MM.1S (cell line): ENCODE measurements at regions not wholly inside any gene's neighbourhood (a gene's known extent, or its start where the extent isn't known, plus 50 kb on each side); places are given as distances from the start of the nearest gene placed in this dataset.

Experiments
- DNase-seq: peaks from one replicate; pipeline ENCODE4 v3.0.0-alpha.2; 2015
- H2AFZ ChIP-seq: fragments of 300-600 bp; sonication (generic); 2 replicates; pipeline ENCODE4 v1.6.0; 2016; ENCODE audit warnings: antibody characterized with exemption, low read length
- H3F3A ChIP-seq: fragments of 300-600 bp; sonication (generic); 2 replicates; pipeline ENCODE4 v1.6.1; 2016; ENCODE audit warnings: mild to moderate bottlenecking, antibody characterized with exemption, low read length, moderate library complexity, mixed read lengths; ENCODE audit not compliant: insufficient read depth
- H3K27ac ChIP-seq: fragments of 300-600 bp; sonication (generic); 2 replicates; pipeline ENCODE4 v1.5.1; 2016; ENCODE audit warnings: mild to moderate bottlenecking, low read length
- H3K27me3 ChIP-seq: fragments of 300-600 bp; sonication (generic); replicated peaks from 2 replicates; pipeline ENCODE4 v1.6.0; 2016; ENCODE audit warnings: low read length; ENCODE audit not compliant: insufficient read depth
- H3K36me3 ChIP-seq: fragments of 300-600 bp; sonication (generic); replicated peaks from 2 replicates; pipeline ENCODE4 v1.6.1; 2016; ENCODE audit warnings: mild to moderate bottlenecking, low read length, mixed read lengths; ENCODE audit not compliant: insufficient read depth
- H3K4me1 ChIP-seq: fragments of 300-600 bp; sonication (generic); 2 replicates; pipeline ENCODE4 v1.6.1; 2016; ENCODE audit warnings: low read length, mixed read lengths
- H3K4me2 ChIP-seq: fragments of 300-600 bp; sonication (generic); 2 replicates; pipeline ENCODE4 v1.6.0; 2016; ENCODE audit warnings: low read depth, low read length
- H3K4me3 ChIP-seq: fragments of 300-600 bp; sonication (generic); 2 replicates; pipeline ENCODE4 v1.5.1; 2016; ENCODE audit warnings: low read length, mixed read lengths
- H3K79me2 ChIP-seq: fragments of 300-600 bp; sonication (generic); 2 replicates; pipeline ENCODE4 v1.6.1; 2016; ENCODE audit warnings: mixed run types, low read length, mixed read lengths
- H3K9ac ChIP-seq: fragments of 300-600 bp; sonication (generic); 2 replicates; pipeline ENCODE4 v1.6.1; 2016; ENCODE audit warnings: low read length, mixed read lengths
- H3K9me2 ChIP-seq: fragments of 300-600 bp; sonication (generic); replicated peaks from 2 replicates; pipeline ENCODE4 v1.6.1; 2016; ENCODE audit warnings: mild to moderate bottlenecking, low read length, mixed read lengths; ENCODE audit not compliant: insufficient read depth
- H3K9me3 ChIP-seq: fragments of 300-600 bp; sonication (generic); replicated peaks from 2 replicates; pipeline ENCODE4 v1.6.1; 2016; ENCODE audit warnings: mild to moderate bottlenecking, low read length, mixed read lengths; ENCODE audit not compliant: insufficient read depth
- H4K20me1 ChIP-seq: fragments of 300-600 bp; sonication (generic); 2 replicates; pipeline ENCODE4 v1.6.1; 2016; ENCODE audit warnings: mild to moderate bottlenecking, low read length, moderate library complexity, mixed read lengths; ENCODE audit not compliant: insufficient read depth
- EZH2 ChIP-seq: fragments of 300-600 bp; sonication (generic); optimal IDR thresholded peaks from 2 replicates; pipeline ENCODE3; 2017; ENCODE audit warnings: low read depth, mild to moderate bottlenecking, antibody characterized with exemption, low read length, mixed read lengths
- EZH2phosphoT487 ChIP-seq: fragments of 300-600 bp; sonication (generic); IDR thresholded peaks from 2 replicates; pipeline ENCODE4 v1.6.1; 2018; ENCODE audit warnings: antibody characterized with exemption, low read length
- TF ChIP-seq, protein P1 (sequence below): fragments of 300-600 bp; sonication (generic); IDR thresholded peaks from 2 replicates; pipeline ENCODE4 v1.5.1; 2016; ENCODE audit warnings: antibody characterized with exemption, low read length, mixed read lengths

DNA sequence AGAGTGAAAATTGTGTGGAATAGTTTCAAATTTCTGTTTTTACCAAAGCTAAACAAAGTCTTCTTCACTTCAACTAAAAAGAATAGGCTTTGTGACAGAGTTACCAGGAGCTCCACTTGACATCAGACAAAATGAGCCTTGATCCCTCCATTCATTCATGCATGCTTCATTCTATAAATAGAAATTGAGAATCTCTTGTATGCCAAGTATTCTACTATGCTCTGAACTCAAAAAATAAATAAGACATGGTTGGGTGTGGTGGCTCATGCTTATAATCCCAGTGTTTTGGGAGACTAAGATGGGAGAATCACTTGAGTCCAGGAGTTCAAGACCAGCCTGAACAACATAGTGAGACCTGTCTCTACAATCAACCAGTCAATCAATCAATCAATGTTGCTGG is 236.6 kb upstream of the FAM83B start:
- no peaks in the 10 kb centered on the region for H3K79me2 ChIP-seq
- H3K4me1 ChIP-seq = no peaks in the 10 kb centered on the region
- H3K9ac ChIP-seq = no peak overlapping the region
- no peaks in the 10 kb centered on the region for H3K27me3 ChIP-seq
- no peaks in the 10 kb centered on the region for H3K36me3 ChIP-seq
- DNase-seq = no peak
- H3K9me3 ChIP-seq = no peaks in the 10 kb centered on the region
- H3K27ac ChIP-seq = no peak overlapping the region
- H3K4me3 ChIP-seq = no peak overlapping the region
- H4K20me1 ChIP-seq = no peaks in the 10 kb centered on the region
- H3F3A ChIP-seq = no peaks in the 10 kb centered on the region
- H2AFZ ChIP-seq = no peak overlapping the region
- TF ChIP-seq EZH2phosphoT487 (no peak), EZH2 (no peak)
- TF ChIP-seq, protein P1, sequence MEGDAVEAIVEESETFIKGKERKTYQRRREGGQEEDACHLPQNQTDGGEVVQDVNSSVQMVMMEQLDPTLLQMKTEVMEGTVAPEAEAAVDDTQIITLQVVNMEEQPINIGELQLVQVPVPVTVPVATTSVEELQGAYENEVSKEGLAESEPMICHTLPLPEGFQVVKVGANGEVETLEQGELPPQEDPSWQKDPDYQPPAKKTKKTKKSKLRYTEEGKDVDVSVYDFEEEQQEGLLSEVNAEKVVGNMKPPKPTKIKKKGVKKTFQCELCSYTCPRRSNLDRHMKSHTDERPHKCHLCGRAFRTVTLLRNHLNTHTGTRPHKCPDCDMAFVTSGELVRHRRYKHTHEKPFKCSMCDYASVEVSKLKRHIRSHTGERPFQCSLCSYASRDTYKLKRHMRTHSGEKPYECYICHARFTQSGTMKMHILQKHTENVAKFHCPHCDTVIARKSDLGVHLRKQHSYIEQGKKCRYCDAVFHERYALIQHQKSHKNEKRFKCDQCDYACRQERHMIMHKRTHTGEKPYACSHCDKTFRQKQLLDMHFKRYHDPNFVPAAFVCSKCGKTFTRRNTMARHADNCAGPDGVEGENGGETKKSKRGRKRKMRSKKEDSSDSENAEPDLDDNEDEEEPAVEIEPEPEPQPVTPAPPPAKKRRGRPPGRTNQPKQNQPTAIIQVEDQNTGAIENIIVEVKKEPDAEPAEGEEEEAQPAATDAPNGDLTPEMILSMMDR = no peak
- H3K4me2 ChIP-seq = no peak overlapping the region
- H3K9me2 ChIP-seq = no peaks in the 10 kb centered on the region

DNA sequence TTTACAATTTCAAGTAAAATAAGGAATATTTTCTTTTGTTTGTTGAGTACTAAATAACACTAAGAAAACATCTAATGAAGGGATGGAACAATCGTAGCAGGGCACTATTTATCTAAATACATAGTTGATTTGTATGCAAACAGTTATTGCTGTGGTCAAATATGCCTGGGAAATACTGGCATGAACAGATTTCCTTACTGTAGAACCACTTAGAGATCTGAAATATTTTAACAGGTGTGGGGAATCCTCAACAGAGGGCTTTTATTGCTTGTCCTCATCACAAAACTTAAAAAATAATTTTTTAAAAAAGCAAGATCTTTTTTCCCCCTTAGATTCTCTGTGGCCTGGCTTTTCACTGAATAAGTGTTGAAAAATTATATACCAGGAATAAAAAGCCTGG is 233.0 kb upstream of the FAM83B start:
- TF ChIP-seq EZH2 (no peak), EZH2phosphoT487 (no peak)
- TF ChIP-seq, protein P1 = no peak
- Histone ChIP-seq H3K4me3 (no peak overlapping the region), H3K4me2 (no peak overlapping the region), H3K36me3 (no peaks in the 10 kb centered on the region), H3K9ac (no peak overlapping the region), H3K9me3 (no peaks in the 10 kb centered on the region), H2AFZ (no peak overlapping the region), H3K27me3 (no peaks in the 10 kb centered on the region), H3K9me2 (no peaks in the 10 kb centered on the region), H3F3A (no peaks in the 10 kb centered on the region), H3K27ac (no peak overlapping the region), H4K20me1 (no peaks in the 10 kb centered on the region), H3K79me2 (no peaks in the 10 kb centered on the region), H3K4me1 (no peaks in the 10 kb centered on the region)
- DNase-seq = no peak

DNA sequence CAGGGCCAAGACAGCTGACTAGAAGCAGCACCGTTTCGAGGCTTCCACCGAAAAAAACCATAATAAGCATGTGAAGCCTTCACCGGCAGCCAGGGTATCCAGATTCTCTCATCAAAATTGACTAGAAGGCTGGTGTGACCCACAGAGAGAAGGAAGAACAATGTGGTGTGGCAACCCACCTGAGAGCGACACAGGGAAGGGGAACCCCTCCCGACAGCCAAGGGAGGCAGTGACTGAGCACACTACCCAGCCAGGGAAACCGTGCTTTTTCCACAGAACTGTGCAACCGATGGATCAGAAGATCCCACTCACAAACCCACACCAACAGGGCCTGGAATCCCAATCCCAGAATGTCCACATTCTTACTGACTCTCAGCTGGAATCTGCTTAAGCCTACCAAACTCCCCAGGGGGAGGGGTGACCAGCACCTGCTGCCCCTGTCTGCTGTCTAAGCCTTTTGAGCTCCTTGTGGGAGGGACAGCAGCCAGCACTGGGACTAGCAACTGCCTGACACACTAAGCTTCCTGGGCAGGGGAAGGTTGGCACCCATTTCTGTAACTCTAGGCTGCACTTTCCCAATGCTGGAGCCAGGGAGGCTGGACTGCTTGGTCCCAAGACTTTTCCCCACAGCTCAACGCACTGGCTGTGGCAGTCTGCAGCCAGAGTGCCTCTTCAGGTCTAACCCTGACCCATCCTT is 231.9 kb upstream of the FAM83B start:
- no peaks in the 10 kb centered on the region for H3K27me3 ChIP-seq
- H3K9me3 ChIP-seq = no peaks in the 10 kb centered on the region
- no peak overlapping the region for H3K9ac ChIP-seq
- H3K4me3 ChIP-seq = no peak overlapping the region
- H3K4me1 ChIP-seq = no peaks in the 10 kb centered on the region
- H3K4me2 ChIP-seq = no peak overlapping the region
- H4K20me1 ChIP-seq = no peaks in the 10 kb centered on the region
- TF ChIP-seq, protein P1 = no peak
- TF ChIP-seq EZH2 (no peak), EZH2phosphoT487 (no peak)
- no peak for DNase-seq
- H2AFZ ChIP-seq = no peak overlapping the region
- no peaks in the 10 kb centered on the region for H3K36me3 ChIP-seq
- H3K27ac ChIP-seq = no peak overlapping the region
- H3K79me2 ChIP-seq = no peaks in the 10 kb centered on the region
- H3F3A ChIP-seq = no peaks in the 10 kb centered on the region
- no peaks in the 10 kb centered on the region for H3K9me2 ChIP-seq
